SK-N-MC (cell line): ENCODE measurements at regions not wholly inside any gene's neighbourhood (a gene's known extent, or its start where the extent isn't known, plus 50 kb on each side); places are given as distances from the start of the nearest gene placed in this dataset.

Experiments
- DNase-seq: peaks from one replicate; pipeline ENCODE4 v3.0.0-alpha.2; 2011; ENCODE audit warnings: low read depth, low spot score
- H3K27ac ChIP-seq: fragments of 200-600 bp; sonication (generic); 2 replicates; pipeline ENCODE4 v1.5.1; 2016; ENCODE audit warnings: mixed run types
- H3K36me3 ChIP-seq: fragments of 200-600 bp; sonication (generic); 2 replicates; pipeline ENCODE4 v1.6.1; 2017; ENCODE audit warnings: antibody characterized with exemption, low read length, mixed read lengths; ENCODE audit not compliant: insufficient read depth
- H3K4me3 ChIP-seq: fragments of 200-600 bp; sonication (generic); 2 replicates; pipeline ENCODE4 v1.5.1; 2016
- H3K9ac ChIP-seq: fragments of 200-600 bp; sonication (generic); 2 replicates; pipeline ENCODE4 v1.8.0; 2017; ENCODE audit warnings: mixed run types, mixed read lengths; ENCODE audit not compliant: insufficient read length
- H3K9me3 ChIP-seq: fragments of 200-600 bp; sonication (generic); 2 replicates; pipeline ENCODE4 v1.6.1; 2017; ENCODE audit warnings: low read depth, mild to moderate bottlenecking, antibody characterized with exemption, low read length, moderate library complexity, mixed read lengths
- EZH2 ChIP-seq: fragments of 200-600 bp; sonication (generic); IDR thresholded peaks from one replicate; pipeline ENCODE4 v1.6.1; 2017; ENCODE audit warnings: antibody characterized with exemption
- FOXP2 ChIP-seq: optimal IDR thresholded peaks from 2 replicates; pipeline ENCODE3; 2011; ENCODE audit warnings: mild to moderate bottlenecking, moderate library complexity; ENCODE audit not compliant: insufficient read depth; ENCODE audit errors: extremely low read length, control extremely low read depth
- POLR2AphosphoS5 ChIP-seq: IDR thresholded peaks from 2 replicates; pipeline ENCODE4 v1.6.1; 2012; ENCODE audit warnings: mild to moderate bottlenecking, low read depth, low read length, borderline replicate concordance

GRCh38 chr20:60272790-60273189 lies 314.6 kb downstream of the CDH26 start:
- H3K9ac ChIP-seq = no peak overlapping the region
- no peak for DNase-seq
- H3K36me3 ChIP-seq = no peaks in the 10 kb centered on the region
- no peak overlapping the region for H3K27ac ChIP-seq
- no peaks in the 10 kb centered on the region for H3K9me3 ChIP-seq
- TF ChIP-seq FOXP2 (no peak), EZH2 (no peak), POLR2AphosphoS5 (no peak)
- no peak overlapping the region for H3K4me3 ChIP-seq

- Histone ChIP-seq H3K36me3 (no peaks in the 10 kb centered on the region), H3K27ac (no peak overlapping the region), H3K4me3 (no peak overlapping the region), H3K9me3 (no peaks in the 10 kb centered on the region), H3K9ac (no peak overlapping the region)
- no peak for TF ChIP-seq FOXP2
- no peak for TF ChIP-seq EZH2
- no peak for TF ChIP-seq POLR2AphosphoS5
- DNase-seq = no peak
These were observed 316.5 kb downstream of the CDH26 start for GRCh38 chr20:60274717-60275116.

GRCh38 chr20:60281295-60281694 lies 323.1 kb downstream of the CDH26 start:
- H3K27ac ChIP-seq = no peak overlapping the region
- peaks cover 9% of the 10 kb centered on the region; the same call in 1 of the 2 replicates for H3K9me3 ChIP-seq
- DNase-seq = no peak
- no peaks in the 10 kb centered on the region for H3K36me3 ChIP-seq
- no peak overlapping the region for H3K4me3 ChIP-seq
- TF ChIP-seq FOXP2 (no peak), EZH2 (no peak), POLR2AphosphoS5 (no peak)
- no peak overlapping the region for H3K9ac ChIP-seq

GRCh38 chr20:60283281-60283680 lies 325.1 kb downstream of the CDH26 start:
- H3K9me3 ChIP-seq = peaks cover 9% of the 10 kb centered on the region; the same call in 1 of the 2 replicates
- no peak overlapping the region for H3K4me3 ChIP-seq
- no peak for DNase-seq
- TF ChIP-seq EZH2 (no peak), FOXP2 (no peak), POLR2AphosphoS5 (no peak)
- H3K27ac ChIP-seq = no peak overlapping the region
- no peaks in the 10 kb centered on the region for H3K36me3 ChIP-seq
- H3K9ac ChIP-seq = no peak overlapping the region

- Histone ChIP-seq H3K9ac (no peak overlapping the region), H3K9me3 (peaks cover 7% of the 10 kb centered on the region; the same call in 1 of the 2 replicates), H3K4me3 (no peak overlapping the region), H3K27ac (no peak overlapping the region), H3K36me3 (no peaks in the 10 kb centered on the region)
- TF ChIP-seq FOXP2 = no peak
- TF ChIP-seq EZH2 = no peak
- no peak for TF ChIP-seq POLR2AphosphoS5
- no peak for DNase-seq
These were observed 328.5 kb downstream of the CDH26 start for GRCh38 chr20:60286764-60287163.

- no peak for DNase-seq
- no peaks in the 10 kb centered on the region for H3K36me3 ChIP-seq
- H3K9me3 ChIP-seq = peaks cover under 1% of the 10 kb centered on the region; the same call in 1 of the 2 replicates
- H3K4me3 ChIP-seq = no peak overlapping the region
- TF ChIP-seq EZH2 (no peak), POLR2AphosphoS5 (no peak), FOXP2 (no peak)
- H3K9ac ChIP-seq = no peak overlapping the region
- no peak overlapping the region for H3K27ac ChIP-seq
These were observed 330.7 kb downstream of the CDH26 start for GRCh38 chr20:60288945-60289344.

- no peak for DNase-seq
- Histone ChIP-seq H3K9me3 (no peaks in the 10 kb centered on the region), H3K27ac (no peak overlapping the region), H3K4me3 (no peak overlapping the region), H3K9ac (no peak overlapping the region), H3K36me3 (no peaks in the 10 kb centered on the region)
- no peak for TF ChIP-seq POLR2AphosphoS5
- no peak for TF ChIP-seq EZH2
- no peak for TF ChIP-seq FOXP2
These were observed 333.8 kb downstream of the CDH26 start for GRCh38 chr20:60292001-60292520.

- DNase-seq = no peak
- no peak overlapping the region for H3K4me3 ChIP-seq
- no peaks in the 10 kb centered on the region for H3K9me3 ChIP-seq
- H3K36me3 ChIP-seq = no peaks in the 10 kb centered on the region
- no peak overlapping the region for H3K9ac ChIP-seq
- TF ChIP-seq FOXP2 = no peak
- no peak for TF ChIP-seq EZH2
- TF ChIP-seq POLR2AphosphoS5 = no peak
- no peak overlapping the region for H3K27ac ChIP-seq
These were observed 336.4 kb downstream of the CDH26 start for GRCh38 chr20:60294632-60295031.

- Histone ChIP-seq H3K36me3 (no peaks in the 10 kb centered on the region), H3K9ac (no peak overlapping the region), H3K27ac (no peak overlapping the region), H3K9me3 (no peaks in the 10 kb centered on the region), H3K4me3 (no peak overlapping the region)
- TF ChIP-seq EZH2 (no peak), POLR2AphosphoS5 (no peak), FOXP2 (no peak)
- DNase-seq = no peak
These were observed 337.0 kb downstream of the CDH26 start for GRCh38 chr20:60295214-60295613.
